ENCODE measurements at regions not wholly inside any gene's neighbourhood (a gene's known extent, or its start where the extent isn't known, plus 50 kb on each side); places are given as distances from the start of the nearest gene placed in this dataset.

DNA sequence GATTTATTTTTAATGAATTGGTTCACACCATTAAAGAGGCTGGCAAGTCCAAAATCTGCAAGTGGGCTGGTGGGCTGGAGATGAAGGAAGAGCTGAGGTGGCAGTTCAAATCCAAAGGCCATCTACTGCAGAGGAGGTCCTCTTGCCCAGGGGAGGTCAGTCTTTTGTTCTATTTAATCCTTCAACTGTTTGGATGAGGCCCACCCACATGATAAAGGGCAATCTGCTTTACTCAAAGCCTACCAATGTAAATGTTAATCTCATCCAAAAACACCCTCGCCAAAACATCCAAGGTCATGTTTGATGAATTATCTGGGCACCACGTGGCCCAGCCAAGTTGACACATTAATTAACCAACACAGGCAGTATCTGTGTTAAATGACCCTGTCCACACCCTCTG is 99.0 kb downstream of the RRAGC start:
- no peak overlapping the region for H3K4me3 ChIP-seq
- H3K4me1 ChIP-seq, result no peaks in the 10 kb centered on the region
- peaks cover 2% of the 10 kb centered on the region; the same call in 1 of the 2 replicates for H3K9me3 ChIP-seq
- no peaks in the 10 kb centered on the region for H3K36me3 ChIP-seq
- no peak overlapping the region for H3K9ac ChIP-seq
- no peaks in the 10 kb centered on the region for H4K20me1 ChIP-seq
- H3K4me2 ChIP-seq, result no peak overlapping the region
- no peak overlapping the region for H3K27ac ChIP-seq
- H3K27me3 ChIP-seq, result no peaks in the 10 kb centered on the region
- TF ChIP-seq Cebpa-rat (IDR thresholded peaks at IDR 0.05), result no peak

DNA sequence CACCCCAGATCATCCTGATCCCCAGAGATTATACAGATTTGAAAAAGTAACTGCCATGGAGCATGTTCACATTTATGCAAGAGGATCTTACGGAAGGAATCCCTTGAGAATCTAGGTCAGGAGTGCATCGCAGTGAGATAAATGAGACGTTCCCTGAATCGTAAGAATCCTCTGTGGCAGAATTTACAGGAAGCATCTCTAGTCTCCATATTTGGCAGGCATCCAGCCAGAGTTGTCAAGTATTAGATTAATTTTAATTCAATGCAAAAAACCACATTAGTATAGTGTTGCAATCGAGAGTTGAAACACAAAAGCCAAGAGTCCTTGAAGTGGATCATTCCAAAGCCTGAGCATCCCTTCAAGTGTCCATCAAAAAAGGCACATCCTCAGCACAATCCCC is 100.8 kb downstream of the RRAGC start:
- H3K9ac ChIP-seq, result no peak overlapping the region
- peaks cover 2% of the 10 kb centered on the region; the same call in 1 of the 2 replicates for H3K9me3 ChIP-seq
- H3K27ac ChIP-seq, result no peak overlapping the region
- no peaks in the 10 kb centered on the region for H3K4me1 ChIP-seq
- no peaks in the 10 kb centered on the region for H3K27me3 ChIP-seq
- no peaks in the 10 kb centered on the region for H3K36me3 ChIP-seq
- no peak overlapping the region for H3K4me2 ChIP-seq
- no peak for TF ChIP-seq Cebpa-rat (IDR thresholded peaks at IDR 0.05)
- H3K4me3 ChIP-seq, result no peak overlapping the region
- no peaks in the 10 kb centered on the region for H4K20me1 ChIP-seq

DNA sequence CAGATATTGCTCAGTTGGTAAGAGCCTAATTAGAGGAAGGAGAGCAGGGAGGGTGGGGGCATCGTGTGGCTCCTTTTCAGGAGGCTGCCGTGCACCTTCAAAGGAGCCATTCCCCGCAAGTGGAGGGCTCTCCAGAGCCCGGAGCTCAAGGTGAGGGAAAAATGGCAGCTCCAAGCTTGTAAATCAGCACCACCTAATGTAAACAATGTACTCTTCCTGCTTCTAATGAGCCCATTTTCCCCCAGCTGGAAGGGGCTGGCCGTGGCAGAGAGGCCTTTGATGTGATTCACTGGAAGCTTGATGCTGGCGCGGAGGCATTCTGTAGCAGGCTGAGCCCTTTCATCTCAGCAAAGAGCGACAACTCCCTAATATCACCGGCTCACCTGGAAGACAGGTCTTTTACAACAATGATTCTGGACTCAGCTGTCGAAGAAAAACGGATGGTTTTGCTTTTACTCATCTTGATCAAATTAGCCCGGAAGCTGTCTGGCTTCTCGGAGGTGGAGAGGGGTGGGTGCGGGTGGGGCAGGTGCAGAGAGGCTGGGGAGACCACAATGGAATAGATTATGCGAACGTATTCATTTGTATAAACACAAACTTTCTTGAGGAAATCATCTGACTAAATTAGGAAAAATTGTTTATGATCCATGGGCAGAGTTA is 112.5 kb downstream of the RRAGC start:
- Histone ChIP-seq H3K4me2 (peak overlapping the region; percentile 61), H3K27ac (no peak overlapping the region), H3K4me3 (no peak overlapping the region), H3K36me3 (no peaks in the 10 kb centered on the region), H3K9ac (no peak overlapping the region), H3K9me3 (no peaks in the 10 kb centered on the region), H3K27me3 (no peaks in the 10 kb centered on the region), H3K4me1 (peaks cover 5% of the 10 kb centered on the region; the same call in 1 of the 2 replicates), H4K20me1 (no peaks in the 10 kb centered on the region)
- no peak for TF ChIP-seq Cebpa-rat (IDR thresholded peaks at IDR 0.05)

DNA sequence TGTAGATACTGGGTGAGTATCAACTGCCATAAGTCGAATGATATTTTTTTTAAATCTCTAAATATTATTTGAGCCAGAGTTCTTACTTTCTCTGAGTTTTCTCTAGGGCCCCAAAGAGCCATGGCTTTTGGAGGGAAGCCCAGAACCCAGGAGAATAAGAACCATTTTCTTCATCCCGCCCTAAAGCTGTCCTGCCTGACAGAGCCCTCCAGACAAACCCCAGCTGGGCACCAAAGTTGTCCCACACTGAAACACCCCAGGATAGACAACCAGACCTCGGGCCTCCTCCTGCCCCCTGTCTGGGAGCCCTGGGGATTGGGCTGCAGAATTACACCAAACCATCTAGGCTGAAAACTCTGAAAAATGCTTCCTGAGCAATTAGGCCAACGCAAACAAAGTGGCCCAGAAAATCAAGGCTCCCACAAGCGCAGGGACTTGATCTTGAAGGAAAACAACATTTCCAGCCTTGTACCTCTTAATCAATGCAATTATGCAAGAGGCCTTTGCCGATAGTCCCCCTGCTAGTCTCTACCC is 113.1 kb downstream of the RRAGC start:
- H3K9ac ChIP-seq, result no peak overlapping the region
- H3K27me3 ChIP-seq, result no peaks in the 10 kb centered on the region
- H3K36me3 ChIP-seq, result no peaks in the 10 kb centered on the region
- H3K9me3 ChIP-seq, result no peaks in the 10 kb centered on the region
- H3K4me2 ChIP-seq, result peak overlapping the region; percentile 61; the same call in 1 of the 2 replicates
- peaks cover 5% of the 10 kb centered on the region; the same call in 1 of the 2 replicates for H3K4me1 ChIP-seq
- no peak overlapping the region for H3K4me3 ChIP-seq
- no peak for TF ChIP-seq Cebpa-rat (IDR thresholded peaks at IDR 0.05)
- no peaks in the 10 kb centered on the region for H4K20me1 ChIP-seq
- no peak overlapping the region for H3K27ac ChIP-seq

DNA sequence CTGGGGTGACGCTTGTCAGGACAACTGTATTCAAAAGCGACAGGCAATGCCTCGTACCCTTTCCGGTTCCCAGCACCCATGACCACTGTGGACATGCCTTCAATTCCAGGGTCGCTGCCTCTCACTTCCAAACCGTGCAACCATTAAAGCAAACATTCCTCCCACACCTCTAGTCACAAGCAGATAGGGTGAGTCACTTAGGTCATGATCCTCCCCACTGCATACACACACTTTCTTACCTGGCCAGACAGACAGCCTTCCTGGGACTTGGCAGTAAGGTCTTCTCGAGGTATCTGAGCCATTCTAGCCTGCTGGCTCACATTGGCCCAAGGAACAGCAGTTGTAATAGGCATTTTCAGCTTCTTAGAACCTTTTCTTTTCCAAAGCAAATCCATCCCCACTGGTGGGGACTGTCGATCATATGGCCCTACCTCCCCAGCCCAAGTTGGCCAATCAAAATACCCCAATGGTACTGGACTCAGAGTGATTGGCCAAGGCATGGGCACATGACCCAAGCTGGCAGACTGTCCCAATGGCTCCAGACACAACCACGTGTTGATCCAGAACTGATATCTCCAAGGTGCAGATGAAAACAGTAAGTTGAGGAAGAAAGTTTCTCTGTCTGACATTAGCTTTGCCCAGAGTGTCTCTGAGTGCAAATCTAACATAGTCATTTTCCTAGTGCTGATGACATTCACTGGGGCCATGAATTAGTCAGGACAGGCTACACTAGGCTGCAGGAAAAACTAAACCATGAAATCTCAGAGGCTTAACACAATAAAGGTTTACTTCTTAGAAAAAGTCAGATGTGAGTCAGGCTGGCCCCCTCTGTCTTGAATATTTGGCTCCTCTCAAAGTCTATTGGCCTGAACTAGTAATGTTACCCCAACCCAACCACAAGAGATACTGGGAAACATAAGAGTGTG is 113.8 kb downstream of the RRAGC start:
- no peak for TF ChIP-seq Cebpa-rat (IDR thresholded peaks at IDR 0.05)
- Histone ChIP-seq H3K9me3 (no peaks in the 10 kb centered on the region), H3K4me3 (no peak overlapping the region), H3K4me1 (peaks cover 5% of the 10 kb centered on the region; the same call in 1 of the 2 replicates), H4K20me1 (no peaks in the 10 kb centered on the region), H3K4me2 (no peak overlapping the region), H3K9ac (no peak overlapping the region), H3K36me3 (no peaks in the 10 kb centered on the region), H3K27ac (no peak overlapping the region), H3K27me3 (no peaks in the 10 kb centered on the region)

DNA sequence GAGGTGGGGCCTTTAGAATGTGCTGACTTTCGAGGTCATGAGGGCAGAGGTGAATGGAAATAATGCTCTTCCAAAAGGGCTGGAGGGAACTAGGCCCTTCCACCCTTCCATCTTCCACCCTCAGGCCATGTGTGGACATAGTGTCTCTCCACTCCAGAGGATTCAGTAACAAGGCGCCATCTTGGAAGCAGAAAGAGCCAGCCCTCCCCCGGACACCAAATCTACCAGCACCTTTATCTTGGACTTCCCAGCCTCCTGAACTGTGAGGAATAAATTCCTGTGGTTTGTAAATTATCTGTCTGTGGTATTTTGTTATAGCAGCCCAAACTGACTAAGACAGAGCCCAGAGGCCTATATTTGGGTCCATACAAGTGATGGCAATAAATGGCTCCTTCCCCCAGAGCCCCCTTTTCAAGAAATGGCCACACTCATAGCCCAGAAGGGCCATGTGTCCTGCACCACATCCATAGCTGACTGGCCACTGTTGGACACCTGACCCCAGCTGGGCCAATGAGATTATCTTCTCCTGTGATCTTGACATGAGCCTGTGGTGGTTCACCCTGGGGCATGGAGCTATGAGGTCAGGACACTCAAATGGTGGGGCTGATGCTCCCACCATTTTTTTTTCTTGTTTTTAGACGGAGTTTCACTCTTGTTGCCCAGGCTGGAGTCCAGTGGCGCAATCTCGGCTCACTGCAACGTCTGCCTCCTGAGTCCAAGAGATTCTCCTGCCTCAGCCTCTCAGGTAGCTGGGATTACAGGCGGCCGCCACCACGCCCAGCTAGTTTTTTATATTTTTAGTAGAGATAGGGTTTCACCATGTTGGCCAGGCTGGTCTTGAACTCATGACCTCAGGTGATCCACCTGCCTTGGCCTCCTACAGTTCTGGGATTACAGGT is 114.9 kb downstream of the RRAGC start:
- Histone ChIP-seq H3K4me2 (no peak overlapping the region), H3K4me1 (peaks cover 5% of the 10 kb centered on the region; the same call in 1 of the 2 replicates), H3K9me3 (no peaks in the 10 kb centered on the region), H3K9ac (no peak overlapping the region), H3K27ac (no peak overlapping the region), H3K27me3 (no peaks in the 10 kb centered on the region), H3K4me3 (no peak overlapping the region), H4K20me1 (no peaks in the 10 kb centered on the region), H3K36me3 (no peaks in the 10 kb centered on the region)
- TF ChIP-seq Cebpa-rat (IDR thresholded peaks at IDR 0.05), result no peak

DNA sequence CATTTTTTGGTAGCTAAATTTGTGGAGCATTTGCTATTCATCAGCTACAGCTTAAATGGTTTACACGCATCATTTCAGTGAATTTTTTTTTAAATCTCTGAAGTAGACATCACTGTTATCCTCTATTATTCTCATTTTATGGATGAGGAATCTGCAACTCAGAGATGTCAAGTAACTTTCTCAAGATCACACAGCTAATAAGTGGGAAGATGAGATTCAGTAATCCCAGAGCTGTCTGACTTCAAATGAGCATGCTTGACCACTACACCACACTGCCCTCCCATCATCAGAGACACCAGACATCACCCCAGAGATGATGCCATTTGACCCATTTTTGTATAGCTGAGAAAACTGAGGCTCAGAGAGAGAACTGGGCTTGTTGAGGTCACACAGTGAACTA is 116.4 kb downstream of the RRAGC start:
- Histone ChIP-seq H3K27me3 (no peaks in the 10 kb centered on the region), H4K20me1 (no peaks in the 10 kb centered on the region), H3K4me1 (peaks cover 5% of the 10 kb centered on the region; the same call in 1 of the 2 replicates), H3K27ac (no peak overlapping the region), H3K9ac (no peak overlapping the region), H3K36me3 (no peaks in the 10 kb centered on the region), H3K4me3 (no peak overlapping the region), H3K9me3 (no peaks in the 10 kb centered on the region), H3K4me2 (no peak overlapping the region)
- no peak for TF ChIP-seq Cebpa-rat (IDR thresholded peaks at IDR 0.05)

DNA sequence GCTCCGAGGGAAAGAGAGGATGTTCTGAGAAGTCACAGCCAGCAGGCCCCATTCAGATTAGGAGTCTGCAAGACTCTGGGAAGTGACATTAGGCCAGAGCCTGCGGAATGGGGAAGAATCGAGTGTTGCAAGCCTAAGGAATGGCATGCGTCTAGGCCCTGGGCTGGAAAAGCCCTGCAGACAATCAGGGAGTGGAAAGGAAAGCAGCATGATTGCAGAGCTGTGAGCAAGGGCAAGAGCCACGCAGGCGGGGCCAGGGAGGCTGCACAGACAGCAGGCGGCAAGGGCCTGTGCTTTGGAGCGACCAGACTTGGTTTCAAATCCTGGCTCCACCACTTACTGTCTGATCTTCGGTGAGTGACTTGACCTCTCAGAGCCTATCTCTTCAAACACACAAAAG is 118.2 kb downstream of the RRAGC start:
- Histone ChIP-seq H3K27ac (no peak overlapping the region), H3K4me2 (no peak overlapping the region), H3K4me3 (no peak overlapping the region), H4K20me1 (no peaks in the 10 kb centered on the region), H3K36me3 (no peaks in the 10 kb centered on the region), H3K4me1 (no peaks in the 10 kb centered on the region), H3K27me3 (no peaks in the 10 kb centered on the region), H3K9me3 (no peaks in the 10 kb centered on the region), H3K9ac (no peak overlapping the region)
- no peak for TF ChIP-seq Cebpa-rat (IDR thresholded peaks at IDR 0.05)

DNA sequence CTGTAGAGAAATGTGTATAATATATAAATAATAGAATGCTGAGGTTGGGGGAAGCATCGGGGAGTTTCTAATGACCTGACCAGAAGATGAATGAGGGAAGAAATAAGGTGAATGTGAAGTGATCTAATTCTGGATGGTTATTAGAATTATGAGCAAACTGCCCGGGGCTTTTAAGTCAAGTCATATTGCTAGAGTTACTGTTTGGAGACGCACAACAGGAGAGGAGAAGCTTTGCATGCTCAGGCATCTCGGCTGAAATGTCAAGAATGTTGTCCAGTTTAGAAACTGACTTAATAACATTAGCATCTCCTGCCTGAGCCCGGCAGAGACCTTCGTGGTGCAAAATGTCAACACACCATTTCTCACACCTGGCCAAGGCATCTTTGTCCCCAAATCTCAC is 119.1 kb downstream of the RRAGC start:
- no peaks in the 10 kb centered on the region for H3K9me3 ChIP-seq
- no peak overlapping the region for H3K27ac ChIP-seq
- H3K36me3 ChIP-seq, result no peaks in the 10 kb centered on the region
- H3K9ac ChIP-seq, result no peak overlapping the region
- TF ChIP-seq Cebpa-rat (IDR thresholded peaks at IDR 0.05), result no peak
- no peaks in the 10 kb centered on the region for H3K27me3 ChIP-seq
- H3K4me1 ChIP-seq, result no peaks in the 10 kb centered on the region
- H3K4me3 ChIP-seq, result no peak overlapping the region
- no peak overlapping the region for H3K4me2 ChIP-seq
- H4K20me1 ChIP-seq, result no peaks in the 10 kb centered on the region

Data from BLaER1 (cell line).